Fibroblast of mammary gland (primary cell): ENCODE measurements at regions not wholly inside any gene's neighbourhood (a gene's known extent, or its start where the extent isn't known, plus 50 kb on each side); places are given as distances from the start of the nearest gene placed in this dataset.
"Not testable (repeated sequence)": the region's sequence is repeated elsewhere in the genome, so short reads cannot be mapped to it uniquely, and the experiment has no call there.

Source experiments
- DNase-seq: peaks from one replicate; pipeline ENCODE4 v3.0.0-alpha.2; 2010; ENCODE audit warnings: low read depth
- H3K4me3 ChIP-seq: 2 replicates; pipeline ENCODE4 v1.5.1; 2011; ENCODE audit warnings: low read depth, mild to moderate bottlenecking, low read length, moderate library complexity; ENCODE audit not compliant: control insufficient read depth
- TF ChIP-seq, protein P1 (sequence below): conservative IDR thresholded peaks from 2 replicates; pipeline ENCODE4 v1.5.1; 2011; ENCODE audit warnings: low read depth, low read length, inconsistent platforms; ENCODE audit not compliant: control insufficient read depth, insufficient read depth

DNA sequence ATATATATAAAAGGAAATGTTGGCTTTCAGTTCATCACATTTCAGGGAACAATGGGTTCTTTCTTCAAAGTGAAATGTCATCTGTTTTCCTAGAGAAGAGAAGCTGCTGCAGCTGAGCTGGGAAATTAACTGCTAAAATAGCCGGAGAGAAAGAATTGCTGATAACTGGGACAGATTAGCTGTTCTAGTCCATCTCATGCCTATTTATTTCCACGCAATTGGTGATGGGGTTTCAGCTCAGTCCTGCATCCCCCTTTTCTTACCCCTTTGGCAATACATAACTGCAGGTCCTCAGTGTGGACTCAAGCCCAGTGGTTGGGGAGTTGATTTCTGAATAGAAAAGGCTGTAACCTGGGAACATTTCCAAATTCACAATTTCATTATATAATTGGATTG, 436.9 kb upstream of the TMEM132C start:
- no peak for DNase-seq
- H3K4me3 ChIP-seq, result no peak overlapping the region
- TF ChIP-seq, protein P1, sequence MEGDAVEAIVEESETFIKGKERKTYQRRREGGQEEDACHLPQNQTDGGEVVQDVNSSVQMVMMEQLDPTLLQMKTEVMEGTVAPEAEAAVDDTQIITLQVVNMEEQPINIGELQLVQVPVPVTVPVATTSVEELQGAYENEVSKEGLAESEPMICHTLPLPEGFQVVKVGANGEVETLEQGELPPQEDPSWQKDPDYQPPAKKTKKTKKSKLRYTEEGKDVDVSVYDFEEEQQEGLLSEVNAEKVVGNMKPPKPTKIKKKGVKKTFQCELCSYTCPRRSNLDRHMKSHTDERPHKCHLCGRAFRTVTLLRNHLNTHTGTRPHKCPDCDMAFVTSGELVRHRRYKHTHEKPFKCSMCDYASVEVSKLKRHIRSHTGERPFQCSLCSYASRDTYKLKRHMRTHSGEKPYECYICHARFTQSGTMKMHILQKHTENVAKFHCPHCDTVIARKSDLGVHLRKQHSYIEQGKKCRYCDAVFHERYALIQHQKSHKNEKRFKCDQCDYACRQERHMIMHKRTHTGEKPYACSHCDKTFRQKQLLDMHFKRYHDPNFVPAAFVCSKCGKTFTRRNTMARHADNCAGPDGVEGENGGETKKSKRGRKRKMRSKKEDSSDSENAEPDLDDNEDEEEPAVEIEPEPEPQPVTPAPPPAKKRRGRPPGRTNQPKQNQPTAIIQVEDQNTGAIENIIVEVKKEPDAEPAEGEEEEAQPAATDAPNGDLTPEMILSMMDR, result no peak

DNA sequence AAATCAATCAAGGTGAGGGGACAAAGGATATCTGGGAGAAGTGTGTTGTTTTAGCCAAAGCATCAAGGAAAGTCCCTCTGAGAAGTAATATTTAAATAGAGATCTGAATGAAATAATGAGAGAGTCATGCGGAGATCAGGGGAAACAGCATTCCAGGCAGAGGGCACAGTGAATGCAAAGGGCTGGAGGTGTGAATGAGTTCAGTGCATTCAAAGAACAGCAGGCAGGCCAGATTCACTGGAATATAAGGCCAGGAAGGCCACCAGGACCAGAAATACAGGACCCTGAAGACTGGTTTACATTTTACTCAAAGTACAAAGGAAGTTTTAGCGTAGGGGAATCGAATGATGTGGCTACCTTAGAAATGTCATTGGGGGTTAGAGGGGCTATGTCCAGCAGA, 436.2 kb upstream of the TMEM132C start:
- no peak for DNase-seq
- H3K4me3 ChIP-seq, result no peak overlapping the region
- TF ChIP-seq, protein P1, result no peak

DNA sequence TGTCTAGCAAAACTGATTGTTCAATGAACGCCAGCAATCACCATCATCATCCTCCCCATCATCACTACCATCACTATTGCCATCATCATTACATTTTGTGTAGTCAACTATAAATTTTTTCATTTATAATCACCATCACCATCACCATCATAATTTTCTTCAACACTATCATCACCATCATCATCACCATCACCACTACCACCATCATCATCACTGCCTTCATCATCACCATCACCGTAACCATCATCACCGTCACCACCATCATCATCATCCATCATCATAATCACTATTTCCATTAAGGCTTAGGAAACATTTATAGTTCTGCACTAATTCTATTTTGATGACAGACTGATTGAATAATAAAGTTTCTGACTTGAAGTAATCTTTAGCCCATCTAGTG, 434.8 kb upstream of the TMEM132C start:
- TF ChIP-seq, protein P1, result no peak
- DNase-seq, result no peak
- H3K4me3 ChIP-seq, result no peak overlapping the region

DNA sequence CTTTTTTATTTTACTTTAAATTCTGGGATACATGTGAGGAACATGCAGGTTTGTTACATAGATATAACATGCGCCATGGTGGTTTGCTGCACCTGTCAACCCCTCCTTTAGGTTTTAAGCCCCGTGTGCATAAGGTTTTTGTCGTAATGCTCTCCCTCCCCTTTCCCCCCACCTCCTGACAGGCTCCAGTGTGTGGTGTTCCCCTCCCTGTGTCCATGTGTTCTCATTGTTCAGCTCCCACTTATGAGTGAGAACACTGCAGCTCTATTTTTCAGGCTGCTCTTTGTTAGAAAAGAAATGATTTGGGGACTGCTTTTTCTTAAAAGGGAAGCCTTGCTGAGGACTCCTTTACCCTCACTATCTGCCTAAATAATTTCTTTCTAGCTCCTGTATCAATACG, 430.2 kb upstream of the TMEM132C start:
- not testable (repeated sequence) for H3K4me3 ChIP-seq, DNase-seq

DNA sequence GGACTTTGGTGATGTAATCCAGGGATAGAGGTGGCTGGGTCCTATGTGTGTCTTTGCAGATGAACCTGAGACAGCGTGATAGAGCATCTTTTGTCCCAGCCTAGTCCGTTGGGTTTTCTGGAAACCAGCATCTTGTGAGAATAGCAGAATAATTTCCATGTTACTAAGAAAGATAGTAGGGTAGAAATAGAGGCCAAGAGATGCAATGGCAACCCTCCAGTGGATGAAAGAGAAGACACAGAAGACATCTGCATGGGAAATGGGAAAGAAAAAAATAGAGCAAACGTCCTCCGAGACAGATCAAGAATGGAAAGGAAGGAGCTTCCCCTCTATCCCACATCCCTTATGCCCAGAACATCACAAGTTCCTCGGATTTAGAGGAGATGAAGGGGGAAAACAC, 409.3 kb upstream of the TMEM132C start:
- TF ChIP-seq, protein P1, result no peak
- H3K4me3 ChIP-seq, result no peak overlapping the region

DNA sequence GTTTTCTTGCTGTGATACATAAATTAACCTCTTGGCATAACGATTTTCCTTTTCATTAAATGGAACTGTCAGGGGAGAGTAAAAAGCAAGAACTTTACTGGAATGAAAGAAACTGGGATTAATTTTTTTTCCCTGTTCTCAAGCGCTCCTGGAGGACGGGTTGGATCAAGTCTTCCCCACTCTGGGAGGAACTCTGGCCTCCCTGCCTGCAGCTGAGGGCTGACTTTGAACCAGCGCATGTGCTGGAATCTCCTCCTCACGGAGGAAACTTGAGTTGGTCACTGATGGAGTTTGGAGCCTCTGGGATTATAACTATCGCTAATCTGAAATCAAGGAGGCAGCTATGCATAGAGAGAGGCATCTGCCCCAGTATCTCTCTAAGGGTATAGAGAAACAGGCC, 406.4 kb upstream of the TMEM132C start:
- TF ChIP-seq, protein P1, result no peak
- no peak for DNase-seq
- H3K4me3 ChIP-seq, result no peak overlapping the region

More for the DNA sequence above, 409.3 kb upstream of the TMEM132C start:
- no peak for DNase-seq

DNA sequence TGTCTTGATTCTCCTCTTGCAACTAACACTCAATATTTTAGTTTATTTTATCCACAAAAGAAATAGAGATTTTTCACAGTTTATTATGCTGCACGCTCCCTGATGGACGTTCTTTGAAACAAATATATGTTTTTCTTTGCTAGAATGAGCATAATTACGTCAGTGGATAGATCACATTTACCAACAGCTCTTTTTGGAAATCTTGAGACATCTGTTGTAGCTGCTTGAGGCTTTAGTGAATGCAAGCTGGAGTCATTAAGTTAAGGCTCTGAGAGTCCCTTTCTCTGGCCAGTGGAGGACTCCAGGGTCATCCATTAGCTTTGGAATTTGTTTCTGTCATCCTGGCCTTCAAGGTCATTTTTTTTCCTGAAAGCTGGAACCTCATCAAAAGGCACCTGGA, 405.6 kb upstream of the TMEM132C start:
- DNase-seq, result no peak
- TF ChIP-seq, protein P1, result no peak
- no peak overlapping the region for H3K4me3 ChIP-seq
